HCT116 (cell line): ENCODE measurements at regions not wholly inside any gene's neighbourhood (a gene's known extent, or its start where the extent isn't known, plus 50 kb on each side); places are given as distances from the start of the nearest gene placed in this dataset.

Source experiments
- ATAC-seq: fragments of 200-7000 bp; cut with Tn5 transposase; 2 replicates; pipeline ENCODE4 v1.9.1; 2020; ENCODE audit warnings: mild to moderate bottlenecking, moderate library complexity
- BruUV-seq: library from RNA; stranded (reverse); fragments of 400-500 nt; replicated peaks from 2 replicates; lab custom pipeline; 2021; lab: Mats Ljungman, UMichigan
- CTCF ChIA-PET: fragments of 300-600 bp; sonication (Branson Sonifier 250); formaldehyde crosslinking; loops from one replicate; lab custom pipeline; 2021; ENCODE audit warnings: antibody characterized with exemption; lab: Charles Lee
- POLR2A ChIA-PET: fragments of 300-600, 350-600 bp; sonication (Branson Sonifier 250); formaldehyde crosslinking; loops from one replicate; lab custom pipeline; 2021; ENCODE audit warnings: antibody characterized with exemption; lab: Charles Lee
- RAD21 ChIA-PET, 2 experiments: fragments of 300-600 bp; sonication (Branson Sonifier 250); formaldehyde crosslinking; loops; one replicate each; lab custom pipeline; 2023; ENCODE audit warnings: low total read pairs in 2 of 2; ENCODE audit not compliant: uncharacterized antibody in 2 of 2, unreplicated experiment in 2 of 2, low non-redundant PET in 1 of 2; lab: Charles Lee
- DNase-seq: peaks from one replicate; pipeline ENCODE4 v3.0.0-alpha.2; 2010; ENCODE audit warnings: low read depth, low spot score
- H2AFZ ChIP-seq: fragments of 200-600 bp; shearing (Covaris generic), sonication (generic); 2 replicates; pipeline ENCODE4 v1.6.1; 2017; ENCODE audit warnings: low read depth, mixed run types, mixed read lengths, antibody characterized with exemption, low read length; ENCODE audit not compliant: poor library complexity, severe bottlenecking
- H3K27ac ChIP-seq: 2 replicates; pipeline ENCODE4 v1.5.1; 2012; ENCODE audit warnings: low read depth, low read length
- H3K27me3 ChIP-seq: fragments of 200-600 bp; sonication (generic); 2 replicates; pipeline ENCODE4 v1.6.1; 2016; ENCODE audit warnings: mixed run types, low read length, mixed read lengths; ENCODE audit not compliant: insufficient read depth
- H3K36me3 ChIP-seq, 2 experiments: fragments of 200-500 bp in 1 of 2; fragments of 200-600 bp in 1 of 2; sonication (Bioruptor generic) in 1 of 2; sonication (generic) in 1 of 2; 2 replicates each; pipeline versions ENCODE4 v1.5.1 to v1.6.1; 2014 to 2016; ENCODE audit warnings: low read length in 2 of 2, inconsistent platforms in 1 of 2, mixed read lengths in 1 of 2, mixed run types in 1 of 2; ENCODE audit not compliant: insufficient read depth in 2 of 2, control insufficient read depth in 1 of 2
- H3K4me1 ChIP-seq, 2 experiments: fragments of 200-600 bp in 1 of 2; sonication (generic) in 1 of 2; 2 replicates each; pipeline versions ENCODE4 v1.5.1 to v1.6.1; 2012 to 2017; ENCODE audit warnings: low read length in 2 of 2, inconsistent platforms in 1 of 2, mild to moderate bottlenecking in 1 of 2, mixed read lengths in 1 of 2, mixed run types in 1 of 2, moderate library complexity in 1 of 2; ENCODE audit not compliant: insufficient read depth in 2 of 2, control insufficient read depth in 1 of 2
- H3K4me2 ChIP-seq: fragments of 200-600 bp; sonication (generic); 2 replicates; pipeline ENCODE4 v1.6.1; 2017; ENCODE audit warnings: mixed run types, low read length, mixed read lengths
- H3K4me3 ChIP-seq, 2 experiments: fragments of 200-600 bp in 1 of 2; sonication (generic) in 1 of 2; replicated peaks in 1 of 2; 2 replicates each; pipeline ENCODE4 v1.5.1; 2011 to 2016; ENCODE audit warnings: low read length in 2 of 2, control low read depth in 1 of 2, low read depth in 1 of 2, mild to moderate bottlenecking in 1 of 2, mixed read lengths in 1 of 2, mixed run types in 1 of 2
- H3K79me2 ChIP-seq: fragments of 200-600 bp; sonication (generic); 2 replicates; pipeline ENCODE4 v1.6.1; 2017; ENCODE audit warnings: mild to moderate bottlenecking, mixed run types, low read length, moderate library complexity, mixed read lengths; ENCODE audit not compliant: insufficient read depth
- H3K9ac ChIP-seq: fragments of 200-600 bp; sonication (generic); 2 replicates; pipeline ENCODE4 v1.6.1; 2016; ENCODE audit warnings: low read length, mixed read lengths
- H3K9me2 ChIP-seq: fragments of 200-600 bp; sonication (generic), shearing (Covaris generic); 2 replicates; pipeline ENCODE4 v1.6.1; 2017; ENCODE audit warnings: mixed run types, mild to moderate bottlenecking, moderate library complexity; ENCODE audit not compliant: insufficient read depth
- H3K9me3 ChIP-seq, 2 experiments: fragments of 200-500 bp in 1 of 2; fragments of 200-600 bp in 1 of 2; sonication (Bioruptor generic) in 1 of 2; sonication (generic) in 1 of 2; 2 replicates each; pipeline ENCODE4 v1.6.1; 2014 to 2017; ENCODE audit warnings: low read length in 2 of 2, mixed read lengths in 2 of 2, inconsistent platforms in 1 of 2, low read depth in 1 of 2, mild to moderate bottlenecking in 1 of 2, mixed run types in 1 of 2, moderate library complexity in 1 of 2; ENCODE audit not compliant: control insufficient read depth in 1 of 2, insufficient read depth in 1 of 2
- H4K20me1 ChIP-seq: fragments of 200-600 bp; sonication (generic), shearing (Covaris generic); 2 replicates; pipeline ENCODE4 v1.6.1; 2017; ENCODE audit warnings: mixed run types, mild to moderate bottlenecking, moderate library complexity; ENCODE audit not compliant: insufficient read depth
- CBX3 ChIP-seq: IDR thresholded peaks from 2 replicates; pipeline ENCODE4 v1.6.1; 2012; ENCODE audit warnings: low read depth
- CEBPB ChIP-seq: IDR thresholded peaks from 2 replicates; pipeline ENCODE4 v1.6.1; 2012; ENCODE audit warnings: low read depth
- EGR1 ChIP-seq: IDR thresholded peaks from 2 replicates; pipeline ENCODE4 v1.6.1; 2012; ENCODE audit warnings: low read depth
- ELF1 ChIP-seq: IDR thresholded peaks from 2 replicates; pipeline ENCODE4 v1.6.1; 2012; ENCODE audit warnings: low read depth, borderline replicate concordance
- EZH2 ChIP-seq: fragments of 200-600 bp; sonication (generic); IDR thresholded peaks from 2 replicates; pipeline ENCODE4 v1.6.1; 2017; ENCODE audit warnings: antibody characterized with exemption, mixed run types
- EZH2phosphoT487 ChIP-seq: fragments of 200-600 bp; IDR thresholded peaks from 2 replicates; pipeline ENCODE4 v1.6.1; 2018; ENCODE audit warnings: antibody characterized with exemption, borderline replicate concordance
- FOSL1 ChIP-seq: IDR thresholded peaks from 2 replicates; pipeline ENCODE4 v1.6.1; 2012; ENCODE audit warnings: low read depth
- POLR2AphosphoS5 ChIP-seq: IDR thresholded peaks from 2 replicates; pipeline ENCODE4 v1.6.1; 2011; ENCODE audit warnings: mild to moderate bottlenecking, low read depth, low read length, moderate library complexity
- SIN3A ChIP-seq: IDR thresholded peaks from 2 replicates; pipeline ENCODE4 v1.6.1; 2012; ENCODE audit warnings: low read depth
- SP1 ChIP-seq: IDR thresholded peaks from 2 replicates; pipeline ENCODE4 v1.6.1; 2012; ENCODE audit warnings: low read depth
- SRF ChIP-seq: IDR thresholded peaks from 2 replicates; pipeline ENCODE4 v1.6.1; 2012; ENCODE audit warnings: low read depth
- ZFX ChIP-seq: fragments of 450-650 bp; IDR thresholded peaks from 2 replicates; pipeline ENCODE4 v1.6.1; 2017
- intact Hi-C: fragments of 100-400 bp; cut with micrococcal nuclease; formaldehyde crosslinking; loops from 2 replicates; pipeline ENCODE4 v1.10.0; 2022
- TF ChIP-seq, protein P1 (sequence below): IDR thresholded peaks from 2 replicates; pipeline ENCODE4 v1.6.1; 2012; ENCODE audit warnings: low read depth
- TF ChIP-seq, protein P2 (sequence below): IDR thresholded peaks from 2 replicates; pipeline ENCODE4 v1.6.1; 2012
- TF ChIP-seq, protein P3 (sequence below): IDR thresholded peaks from 2 replicates; pipeline ENCODE4 v1.6.1; 2011; ENCODE audit warnings: mild to moderate bottlenecking, low read length, moderate library complexity; ENCODE audit not compliant: insufficient replicate concordance; ENCODE audit errors: extremely low read depth
- TF ChIP-seq, protein P4 (sequence below), 3 experiments: fragments of 200-600 bp in 1 of 3; sonication (generic) in 1 of 3; IDR thresholded peaks in 2 of 3; conservative IDR thresholded peaks in 1 of 3; 2 replicates each; pipeline ENCODE4 v1.5.1; 2012 to 2017; ENCODE audit warnings: low read depth in 2 of 3, low read length in 2 of 3, antibody characterized with exemption in 1 of 3, borderline replicate concordance in 1 of 3, control low read depth in 1 of 3, mild to moderate bottlenecking in 1 of 3, mixed read lengths in 1 of 3, mixed run types in 1 of 3, moderate library complexity in 1 of 3; ENCODE audit not compliant: insufficient read depth in 1 of 3
- TF ChIP-seq, protein P5 (sequence below): IDR thresholded peaks from 2 replicates; pipeline ENCODE4 v1.6.1; 2012

DNA sequence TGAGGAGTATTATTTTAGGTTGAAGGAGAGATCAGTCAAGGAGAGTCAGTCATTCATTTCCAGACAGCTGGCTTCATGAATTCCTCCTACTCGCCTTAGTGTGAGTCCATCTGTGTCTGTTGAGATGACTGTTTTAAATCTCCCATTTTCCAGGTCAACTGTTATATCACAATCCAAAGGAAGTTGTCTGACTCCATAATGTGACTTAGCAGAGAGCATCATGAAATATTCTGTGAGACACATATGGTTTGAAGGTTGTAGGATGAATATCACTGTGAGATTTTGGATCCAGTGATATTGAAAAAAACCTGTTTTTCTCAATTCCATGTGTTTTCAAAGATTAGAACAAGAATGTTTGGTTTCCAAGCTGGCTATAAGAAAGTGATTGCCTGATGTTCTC lies 530.2 kb upstream of the MAN1A1 start:
- Histone ChIP-seq H3K9me2 (no peaks in the 10 kb centered on the region), H3K4me3 (no peak overlapping the region), H3K36me3 (no peaks in the 10 kb centered on the region), H3K9ac (no peak overlapping the region), H3K9me3 (no peaks in the 10 kb centered on the region), H2AFZ (no peak overlapping the region), H3K4me1 (no peaks in the 10 kb centered on the region), H3K27me3 (no peaks in the 10 kb centered on the region), H3K4me2 (no peak overlapping the region), H3K79me2 (no peaks in the 10 kb centered on the region), H3K27ac (no peak overlapping the region), H4K20me1 (no peaks in the 10 kb centered on the region)
- ATAC-seq, result no peak
- no peak for TF ChIP-seq SIN3A
- no peak for TF ChIP-seq CBX3
- TF ChIP-seq, protein P1, sequence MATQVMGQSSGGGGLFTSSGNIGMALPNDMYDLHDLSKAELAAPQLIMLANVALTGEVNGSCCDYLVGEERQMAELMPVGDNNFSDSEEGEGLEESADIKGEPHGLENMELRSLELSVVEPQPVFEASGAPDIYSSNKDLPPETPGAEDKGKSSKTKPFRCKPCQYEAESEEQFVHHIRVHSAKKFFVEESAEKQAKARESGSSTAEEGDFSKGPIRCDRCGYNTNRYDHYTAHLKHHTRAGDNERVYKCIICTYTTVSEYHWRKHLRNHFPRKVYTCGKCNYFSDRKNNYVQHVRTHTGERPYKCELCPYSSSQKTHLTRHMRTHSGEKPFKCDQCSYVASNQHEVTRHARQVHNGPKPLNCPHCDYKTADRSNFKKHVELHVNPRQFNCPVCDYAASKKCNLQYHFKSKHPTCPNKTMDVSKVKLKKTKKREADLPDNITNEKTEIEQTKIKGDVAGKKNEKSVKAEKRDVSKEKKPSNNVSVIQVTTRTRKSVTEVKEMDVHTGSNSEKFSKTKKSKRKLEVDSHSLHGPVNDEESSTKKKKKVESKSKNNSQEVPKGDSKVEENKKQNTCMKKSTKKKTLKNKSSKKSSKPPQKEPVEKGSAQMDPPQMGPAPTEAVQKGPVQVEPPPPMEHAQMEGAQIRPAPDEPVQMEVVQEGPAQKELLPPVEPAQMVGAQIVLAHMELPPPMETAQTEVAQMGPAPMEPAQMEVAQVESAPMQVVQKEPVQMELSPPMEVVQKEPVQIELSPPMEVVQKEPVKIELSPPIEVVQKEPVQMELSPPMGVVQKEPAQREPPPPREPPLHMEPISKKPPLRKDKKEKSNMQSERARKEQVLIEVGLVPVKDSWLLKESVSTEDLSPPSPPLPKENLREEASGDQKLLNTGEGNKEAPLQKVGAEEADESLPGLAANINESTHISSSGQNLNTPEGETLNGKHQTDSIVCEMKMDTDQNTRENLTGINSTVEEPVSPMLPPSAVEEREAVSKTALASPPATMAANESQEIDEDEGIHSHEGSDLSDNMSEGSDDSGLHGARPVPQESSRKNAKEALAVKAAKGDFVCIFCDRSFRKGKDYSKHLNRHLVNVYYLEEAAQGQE, result no peak
- no peak for TF ChIP-seq FOSL1
- TF ChIP-seq EZH2phosphoT487, result no peak
- TF ChIP-seq EGR1, result no peak
- TF ChIP-seq CEBPB, result no peak
- no peak for TF ChIP-seq ZFX
- TF ChIP-seq SP1, result no peak
- TF ChIP-seq EZH2, result no peak
- TF ChIP-seq, protein P2, sequence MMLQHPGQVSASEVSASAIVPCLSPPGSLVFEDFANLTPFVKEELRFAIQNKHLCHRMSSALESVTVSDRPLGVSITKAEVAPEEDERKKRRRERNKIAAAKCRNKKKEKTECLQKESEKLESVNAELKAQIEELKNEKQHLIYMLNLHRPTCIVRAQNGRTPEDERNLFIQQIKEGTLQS, result no peak
- TF ChIP-seq, protein P3, sequence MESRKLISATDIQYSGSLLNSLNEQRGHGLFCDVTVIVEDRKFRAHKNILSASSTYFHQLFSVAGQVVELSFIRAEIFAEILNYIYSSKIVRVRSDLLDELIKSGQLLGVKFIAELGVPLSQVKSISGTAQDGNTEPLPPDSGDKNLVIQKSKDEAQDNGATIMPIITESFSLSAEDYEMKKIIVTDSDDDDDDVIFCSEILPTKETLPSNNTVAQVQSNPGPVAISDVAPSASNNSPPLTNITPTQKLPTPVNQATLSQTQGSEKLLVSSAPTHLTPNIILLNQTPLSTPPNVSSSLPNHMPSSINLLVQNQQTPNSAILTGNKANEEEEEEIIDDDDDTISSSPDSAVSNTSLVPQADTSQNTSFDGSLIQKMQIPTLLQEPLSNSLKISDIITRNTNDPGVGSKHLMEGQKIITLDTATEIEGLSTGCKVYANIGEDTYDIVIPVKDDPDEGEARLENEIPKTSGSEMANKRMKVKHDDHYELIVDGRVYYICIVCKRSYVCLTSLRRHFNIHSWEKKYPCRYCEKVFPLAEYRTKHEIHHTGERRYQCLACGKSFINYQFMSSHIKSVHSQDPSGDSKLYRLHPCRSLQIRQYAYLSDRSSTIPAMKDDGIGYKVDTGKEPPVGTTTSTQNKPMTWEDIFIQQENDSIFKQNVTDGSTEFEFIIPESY, result no peak
- TF ChIP-seq, protein P4, sequence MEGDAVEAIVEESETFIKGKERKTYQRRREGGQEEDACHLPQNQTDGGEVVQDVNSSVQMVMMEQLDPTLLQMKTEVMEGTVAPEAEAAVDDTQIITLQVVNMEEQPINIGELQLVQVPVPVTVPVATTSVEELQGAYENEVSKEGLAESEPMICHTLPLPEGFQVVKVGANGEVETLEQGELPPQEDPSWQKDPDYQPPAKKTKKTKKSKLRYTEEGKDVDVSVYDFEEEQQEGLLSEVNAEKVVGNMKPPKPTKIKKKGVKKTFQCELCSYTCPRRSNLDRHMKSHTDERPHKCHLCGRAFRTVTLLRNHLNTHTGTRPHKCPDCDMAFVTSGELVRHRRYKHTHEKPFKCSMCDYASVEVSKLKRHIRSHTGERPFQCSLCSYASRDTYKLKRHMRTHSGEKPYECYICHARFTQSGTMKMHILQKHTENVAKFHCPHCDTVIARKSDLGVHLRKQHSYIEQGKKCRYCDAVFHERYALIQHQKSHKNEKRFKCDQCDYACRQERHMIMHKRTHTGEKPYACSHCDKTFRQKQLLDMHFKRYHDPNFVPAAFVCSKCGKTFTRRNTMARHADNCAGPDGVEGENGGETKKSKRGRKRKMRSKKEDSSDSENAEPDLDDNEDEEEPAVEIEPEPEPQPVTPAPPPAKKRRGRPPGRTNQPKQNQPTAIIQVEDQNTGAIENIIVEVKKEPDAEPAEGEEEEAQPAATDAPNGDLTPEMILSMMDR (IDR thresholded peaks at IDR 0.05 in 2 of 3, conservative IDR thresholded peaks at IDR 0.05 in 1 of 3; ENCODE audit: borderline replicate concordance in 1 of 3, insufficient read depth in 1 of 3, low read depth in 2 of 3, low read length in 2 of 3), result no peak
- TF ChIP-seq POLR2AphosphoS5, result no peak
- no peak for TF ChIP-seq ELF1
- TF ChIP-seq, protein P5, sequence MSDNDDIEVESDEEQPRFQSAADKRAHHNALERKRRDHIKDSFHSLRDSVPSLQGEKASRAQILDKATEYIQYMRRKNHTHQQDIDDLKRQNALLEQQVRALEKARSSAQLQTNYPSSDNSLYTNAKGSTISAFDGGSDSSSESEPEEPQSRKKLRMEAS, result no peak
- TF ChIP-seq SRF, result no peak
- intact Hi-C loops, result no loop called here
- POLR2A ChIA-PET, result no interaction called here
- RAD21 ChIA-PET, result no interaction called here
- no peak for DNase-seq
- CTCF ChIA-PET, result no interaction called here
- no TSS peak for BruUV-seq
